GM12873 (cell line): ENCODE measurements at regions not wholly inside any gene's neighbourhood (a gene's known extent, or its start where the extent isn't known, plus 50 kb on each side); places are given as distances from the start of the nearest gene placed in this dataset.

ENCODE experiments used
- TF ChIP-seq, protein P1 (sequence below): IDR thresholded peaks from 2 replicates; pipeline ENCODE4 v1.5.1; 2012; ENCODE audit warnings: low read depth, mild to moderate bottlenecking, moderate library complexity, low read length, control low read depth; ENCODE audit not compliant: insufficient read depth; ENCODE audit errors: missing control alignments

DNA sequence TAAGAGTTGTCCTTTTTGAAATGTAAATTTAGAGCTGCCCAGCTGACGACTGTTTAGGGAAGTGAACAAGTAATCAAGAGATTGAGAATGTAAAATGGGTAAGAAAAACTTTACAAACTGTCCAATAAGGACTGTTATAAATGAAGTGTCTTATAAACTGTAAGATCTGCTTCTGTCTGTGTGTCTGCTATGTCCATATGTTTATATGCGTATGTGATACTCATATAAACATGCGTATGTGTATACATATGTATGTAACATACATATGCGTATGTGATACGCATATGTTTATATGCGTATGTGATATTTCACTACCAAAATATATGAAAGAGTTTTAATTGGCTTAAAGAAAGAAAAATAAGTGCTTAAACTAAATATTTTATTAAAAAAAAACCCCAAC lies 416.0 kb upstream of the GALNTL6 start:
- TF ChIP-seq, protein P1, sequence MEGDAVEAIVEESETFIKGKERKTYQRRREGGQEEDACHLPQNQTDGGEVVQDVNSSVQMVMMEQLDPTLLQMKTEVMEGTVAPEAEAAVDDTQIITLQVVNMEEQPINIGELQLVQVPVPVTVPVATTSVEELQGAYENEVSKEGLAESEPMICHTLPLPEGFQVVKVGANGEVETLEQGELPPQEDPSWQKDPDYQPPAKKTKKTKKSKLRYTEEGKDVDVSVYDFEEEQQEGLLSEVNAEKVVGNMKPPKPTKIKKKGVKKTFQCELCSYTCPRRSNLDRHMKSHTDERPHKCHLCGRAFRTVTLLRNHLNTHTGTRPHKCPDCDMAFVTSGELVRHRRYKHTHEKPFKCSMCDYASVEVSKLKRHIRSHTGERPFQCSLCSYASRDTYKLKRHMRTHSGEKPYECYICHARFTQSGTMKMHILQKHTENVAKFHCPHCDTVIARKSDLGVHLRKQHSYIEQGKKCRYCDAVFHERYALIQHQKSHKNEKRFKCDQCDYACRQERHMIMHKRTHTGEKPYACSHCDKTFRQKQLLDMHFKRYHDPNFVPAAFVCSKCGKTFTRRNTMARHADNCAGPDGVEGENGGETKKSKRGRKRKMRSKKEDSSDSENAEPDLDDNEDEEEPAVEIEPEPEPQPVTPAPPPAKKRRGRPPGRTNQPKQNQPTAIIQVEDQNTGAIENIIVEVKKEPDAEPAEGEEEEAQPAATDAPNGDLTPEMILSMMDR, result no peak

DNA sequence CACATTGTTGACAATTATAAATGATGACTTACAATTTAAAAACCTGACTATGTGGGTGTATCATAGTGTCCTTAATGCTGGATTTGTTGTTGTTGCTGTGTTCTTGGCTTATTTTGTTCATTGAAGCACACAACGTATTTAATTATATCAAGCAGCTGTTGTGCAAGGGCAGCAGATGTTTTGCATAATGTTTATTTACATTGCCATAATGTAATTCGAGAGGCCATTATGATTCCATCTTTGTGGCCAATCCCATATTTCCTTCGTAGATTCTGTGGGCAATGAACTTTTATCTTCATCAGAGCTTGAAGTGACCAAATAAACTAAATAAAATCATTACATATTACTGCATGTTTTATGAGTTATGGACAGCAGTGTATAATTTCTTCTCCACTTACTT lies 422.6 kb upstream of the GALNTL6 start:
- TF ChIP-seq, protein P1, result no peak

- TF ChIP-seq, protein P1, result no peak
These were observed 434.9 kb upstream of the GALNTL6 start for GRCh38 chr4:171378323-171378722.

- TF ChIP-seq, protein P1, result no peak
These were observed 436.5 kb upstream of the GALNTL6 start for GRCh38 chr4:171376724-171377123.

- TF ChIP-seq, protein P1, result no peak
These were observed 459.7 kb upstream of the GALNTL6 start for GRCh38 chr4:171353535-171353934.

DNA sequence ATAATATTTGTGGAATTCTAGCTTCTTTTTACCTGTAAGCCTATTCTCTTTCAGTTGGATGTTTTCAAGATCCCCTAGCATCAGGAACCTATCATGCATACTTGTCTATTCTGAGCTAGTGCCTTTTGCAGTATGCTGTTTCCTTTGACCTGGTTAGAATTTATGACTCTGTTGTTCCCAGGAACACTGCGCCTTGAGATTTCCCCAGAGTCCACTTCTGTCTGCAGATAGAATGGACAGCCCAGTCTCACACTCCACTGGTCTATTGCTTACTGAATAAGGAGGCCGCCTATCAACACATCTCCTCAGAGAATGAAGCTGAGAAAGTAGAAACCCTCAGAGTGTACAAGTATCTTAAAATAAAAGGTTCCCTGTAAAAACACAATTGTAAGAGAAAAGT lies 465.1 kb upstream of the GALNTL6 start:
- TF ChIP-seq, protein P1, result no peak

GRCh38 chr4:171342646-171343045 lies 470.6 kb upstream of the GALNTL6 start:
- TF ChIP-seq, protein P1, result no peak
